ENCODE measurements at regions not wholly inside any gene's neighbourhood (a gene's known extent, or its start where the extent isn't known, plus 50 kb on each side); places are given as distances from the start of the nearest gene placed in this dataset.

DNA sequence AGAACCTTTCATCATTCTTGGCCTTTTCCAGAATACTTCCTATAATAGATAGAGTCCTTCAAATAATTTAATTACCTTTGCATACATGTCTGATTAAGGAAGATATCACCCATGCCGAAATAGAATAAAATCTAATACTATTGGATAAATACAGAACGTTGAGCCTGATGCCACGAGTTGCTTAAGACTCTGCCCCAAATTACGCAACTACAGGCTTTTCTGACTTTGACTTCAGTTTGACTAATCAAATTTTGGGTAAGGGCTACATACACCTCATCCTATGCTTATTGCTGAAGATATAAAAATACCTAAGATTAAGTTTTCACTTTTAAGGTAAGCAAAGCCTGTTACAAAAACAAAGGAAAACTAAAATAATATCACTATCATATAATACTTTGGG is 1065.1 kb upstream of the NRXN1 start:
- Histone ChIP-seq H3K4me1 (ENCODE audit: control insufficient read depth in 1 of 2, insufficient read depth in 1 of 2, low read depth in 1 of 2, low read length in 1 of 2) (no peaks in the 10 kb centered on the region), H3K9me3 (no peaks in the 10 kb centered on the region)

DNA sequence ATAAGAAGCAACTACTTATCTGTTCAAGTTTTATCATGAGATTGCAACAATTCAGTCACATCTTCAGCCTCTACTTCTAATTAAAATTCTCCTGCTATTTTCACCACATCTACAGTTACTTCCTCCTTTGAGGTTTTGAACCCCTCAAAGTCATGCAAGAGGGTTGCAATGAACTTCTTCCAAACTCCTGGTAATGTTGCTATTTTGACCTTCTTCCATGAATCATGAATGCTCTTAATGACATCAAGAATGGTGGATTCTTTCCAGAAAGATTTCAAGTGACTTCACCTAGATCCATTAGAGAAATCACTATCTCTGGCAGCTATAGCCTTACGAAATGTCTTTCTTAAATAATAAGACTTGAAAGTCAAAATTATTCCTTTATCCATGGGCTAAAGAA is 1052.8 kb upstream of the NRXN1 start:
- Histone ChIP-seq H3K36me3 (no peaks in the 10 kb centered on the region), H3K4me3 (ENCODE audit: low read depth in 1 of 2, low read length in 1 of 2) (no peak overlapping the region), H3K9me3 (no peaks in the 10 kb centered on the region), H3K27ac (no peak overlapping the region), H3K4me1 (ENCODE audit: control insufficient read depth in 1 of 2, insufficient read depth in 1 of 2, low read depth in 1 of 2, low read length in 1 of 2) (no peaks in the 10 kb centered on the region), H3K27me3 (no peaks in the 10 kb centered on the region)
- TF ChIP-seq, protein P1, sequence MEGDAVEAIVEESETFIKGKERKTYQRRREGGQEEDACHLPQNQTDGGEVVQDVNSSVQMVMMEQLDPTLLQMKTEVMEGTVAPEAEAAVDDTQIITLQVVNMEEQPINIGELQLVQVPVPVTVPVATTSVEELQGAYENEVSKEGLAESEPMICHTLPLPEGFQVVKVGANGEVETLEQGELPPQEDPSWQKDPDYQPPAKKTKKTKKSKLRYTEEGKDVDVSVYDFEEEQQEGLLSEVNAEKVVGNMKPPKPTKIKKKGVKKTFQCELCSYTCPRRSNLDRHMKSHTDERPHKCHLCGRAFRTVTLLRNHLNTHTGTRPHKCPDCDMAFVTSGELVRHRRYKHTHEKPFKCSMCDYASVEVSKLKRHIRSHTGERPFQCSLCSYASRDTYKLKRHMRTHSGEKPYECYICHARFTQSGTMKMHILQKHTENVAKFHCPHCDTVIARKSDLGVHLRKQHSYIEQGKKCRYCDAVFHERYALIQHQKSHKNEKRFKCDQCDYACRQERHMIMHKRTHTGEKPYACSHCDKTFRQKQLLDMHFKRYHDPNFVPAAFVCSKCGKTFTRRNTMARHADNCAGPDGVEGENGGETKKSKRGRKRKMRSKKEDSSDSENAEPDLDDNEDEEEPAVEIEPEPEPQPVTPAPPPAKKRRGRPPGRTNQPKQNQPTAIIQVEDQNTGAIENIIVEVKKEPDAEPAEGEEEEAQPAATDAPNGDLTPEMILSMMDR (IDR thresholded peaks at IDR 0.05), result no peak

More for the DNA sequence above, 1065.1 kb upstream of the NRXN1 start:
- no peak overlapping the region for H3K4me3 ChIP-seq (ENCODE audit: low read depth in 1 of 2, low read length in 1 of 2)
- no peaks in the 10 kb centered on the region for H3K36me3 ChIP-seq
- H3K27me3 ChIP-seq, result no peaks in the 10 kb centered on the region
- TF ChIP-seq, protein P1 (IDR thresholded peaks at IDR 0.05), result no peak
- no peak overlapping the region for H3K27ac ChIP-seq

GRCh38 chr2:52083214-52083613 is 1051.3 kb upstream of the NRXN1 start:
- no peaks in the 10 kb centered on the region for H3K36me3 ChIP-seq
- no peak overlapping the region for H3K27ac ChIP-seq
- no peak overlapping the region for H3K4me3 ChIP-seq (ENCODE audit: low read depth in 1 of 2, low read length in 1 of 2)
- no peaks in the 10 kb centered on the region for H3K27me3 ChIP-seq
- H3K4me1 ChIP-seq (ENCODE audit: control insufficient read depth in 1 of 2, insufficient read depth in 1 of 2, low read depth in 1 of 2, low read length in 1 of 2), result no peaks in the 10 kb centered on the region
- TF ChIP-seq, protein P1 (IDR thresholded peaks at IDR 0.05), result no peak
- no peaks in the 10 kb centered on the region for H3K9me3 ChIP-seq

DNA sequence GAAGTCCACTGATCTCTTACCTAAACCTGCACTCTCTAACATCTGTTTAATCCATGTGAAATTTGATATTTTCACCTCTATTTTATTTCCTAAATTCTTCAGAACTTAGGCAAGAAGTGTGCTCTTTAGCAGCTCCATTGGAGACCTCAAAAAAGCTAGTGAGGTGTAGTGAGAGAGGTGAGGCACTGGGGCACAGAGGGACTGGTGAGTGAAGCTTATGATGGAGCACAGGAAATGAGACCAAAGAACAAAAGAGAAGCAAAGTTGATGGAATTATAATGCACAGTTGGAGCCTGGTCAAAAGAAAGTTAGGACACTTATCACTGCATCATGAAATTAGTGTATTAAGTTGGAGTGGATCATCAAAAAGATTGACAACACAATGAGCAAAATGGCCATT is 1050.7 kb upstream of the NRXN1 start:
- no peaks in the 10 kb centered on the region for H3K4me1 ChIP-seq (ENCODE audit: control insufficient read depth in 1 of 2, insufficient read depth in 1 of 2, low read depth in 1 of 2, low read length in 1 of 2)
- no peak overlapping the region for H3K4me3 ChIP-seq (ENCODE audit: low read depth in 1 of 2, low read length in 1 of 2)
- H3K36me3 ChIP-seq, result no peaks in the 10 kb centered on the region
- no peaks in the 10 kb centered on the region for H3K27me3 ChIP-seq
- H3K27ac ChIP-seq, result no peak overlapping the region
- TF ChIP-seq, protein P1 (IDR thresholded peaks at IDR 0.05), result no peak
- no peaks in the 10 kb centered on the region for H3K9me3 ChIP-seq

DNA sequence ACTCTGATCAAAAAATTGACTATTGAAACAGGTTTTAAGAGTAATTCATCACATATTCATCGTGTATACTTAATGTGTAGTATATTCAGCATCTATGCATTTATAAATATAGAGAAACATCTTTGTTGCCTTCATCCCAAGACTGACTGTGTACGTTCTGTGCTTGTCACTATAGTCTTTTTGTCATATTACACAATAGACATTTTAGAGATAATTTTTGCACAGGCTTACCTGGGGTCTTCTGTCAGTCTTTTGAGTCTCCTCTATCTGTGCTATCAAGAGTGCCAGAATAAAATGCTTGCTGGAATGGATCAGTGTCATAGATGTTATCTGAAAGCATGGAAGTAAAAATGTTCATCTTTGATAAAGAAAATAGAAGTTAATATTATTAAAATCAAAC is 1047.7 kb upstream of the NRXN1 start:
- Histone ChIP-seq H3K9me3 (no peaks in the 10 kb centered on the region), H3K27me3 (no peaks in the 10 kb centered on the region), H3K27ac (no peak overlapping the region), H3K4me1 (ENCODE audit: control insufficient read depth in 1 of 2, insufficient read depth in 1 of 2, low read depth in 1 of 2, low read length in 1 of 2) (no peaks in the 10 kb centered on the region), H3K4me3 (ENCODE audit: low read depth in 1 of 2, low read length in 1 of 2) (no peak overlapping the region), H3K36me3 (no peaks in the 10 kb centered on the region)
- TF ChIP-seq, protein P1 (IDR thresholded peaks at IDR 0.05), result no peak

DNA sequence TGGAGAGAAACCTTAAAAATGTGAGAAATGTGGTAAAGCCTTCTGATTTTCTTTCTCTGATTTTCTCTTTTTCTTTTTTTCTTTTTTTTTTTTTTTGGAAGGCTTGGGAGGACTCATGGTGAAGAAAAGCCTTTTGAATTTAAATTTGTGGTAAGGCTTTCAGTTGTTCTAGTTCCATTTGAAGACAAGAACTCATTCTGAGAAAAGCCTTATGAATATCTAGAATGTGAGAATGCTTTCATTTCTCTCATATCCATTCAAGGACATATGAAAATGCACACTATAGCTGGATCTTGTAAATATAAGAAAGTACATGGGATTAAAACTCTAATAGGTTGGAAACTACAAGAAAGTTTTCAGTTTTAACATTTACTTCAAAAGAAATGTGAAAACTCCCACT is 1045.2 kb upstream of the NRXN1 start:
- Histone ChIP-seq H3K27me3 (no peaks in the 10 kb centered on the region), H3K27ac (no peak overlapping the region), H3K4me3 (ENCODE audit: low read depth in 1 of 2, low read length in 1 of 2) (no peak overlapping the region), H3K9me3 (no peaks in the 10 kb centered on the region), H3K4me1 (ENCODE audit: control insufficient read depth in 1 of 2, insufficient read depth in 1 of 2, low read depth in 1 of 2, low read length in 1 of 2) (no peaks in the 10 kb centered on the region), H3K36me3 (no peaks in the 10 kb centered on the region)
- TF ChIP-seq, protein P1 (IDR thresholded peaks at IDR 0.05), result no peak
